HG02852 (cell line): ENCODE measurements at regions not wholly inside any gene's neighbourhood (a gene's known extent, or its start where the extent isn't known, plus 50 kb on each side); places are given as distances from the start of the nearest gene placed in this dataset.
"Not testable (repeated sequence)": the region's sequence is repeated elsewhere in the genome, so short reads cannot be mapped to it uniquely, and the experiment has no call there.

Experiments used
- ATAC-seq: cut with Tn5 transposase; IDR thresholded peaks from one replicate; pipeline ENCODE4 v1.9.1; 2021; ENCODE audit warnings: mild to moderate bottlenecking, moderate library complexity; ENCODE audit not compliant: unreplicated experiment

GRCh38 chr4:75422998-75423397 lies 91.2 kb downstream of the RCHY1 start:
- ATAC-seq, result no peak

GRCh38 chr4:75412746-75413145 lies 101.5 kb downstream of the RCHY1 start:
- no peak for ATAC-seq

- ATAC-seq, result no peak
These were observed 115.7 kb downstream of the RCHY1 start for GRCh38 chr4:75398501-75398900.

- ATAC-seq, result no peak
These were observed 122.6 kb downstream of the RCHY1 start for GRCh38 chr4:75391489-75392166.

- not testable (repeated sequence) for ATAC-seq
These were observed 127.8 kb downstream of the RCHY1 start for GRCh38 chr4:75386426-75386825.

GRCh38 chr4:75385106-75385505 lies 129.1 kb downstream of the RCHY1 start:
- no peak for ATAC-seq

- ATAC-seq, result no peak
These were observed 137.7 kb downstream of the RCHY1 start for GRCh38 chr4:75376543-75376942.

GRCh38 chr4:75371915-75372314 lies 142.3 kb downstream of the RCHY1 start:
- no peak for ATAC-seq

GRCh38 chr4:75370576-75370975 lies 143.6 kb downstream of the RCHY1 start:
- no peak for ATAC-seq

GRCh38 chr4:75345423-75345822 lies 168.8 kb downstream of the RCHY1 start:
- ATAC-seq, result no peak

GRCh38 chr4:75344915-75345314 lies 169.3 kb downstream of the RCHY1 start:
- ATAC-seq, result no peak

- ATAC-seq, result no peak
These were observed 170.9 kb downstream of the RCHY1 start for GRCh38 chr4:75343333-75343732.

- ATAC-seq, result no peak
These were observed 173.6 kb downstream of the RCHY1 start for GRCh38 chr4:75340561-75340960.

- no peak for ATAC-seq
These were observed 175.8 kb downstream of the RCHY1 start for GRCh38 chr4:75338352-75338880.

GRCh38 chr4:75327804-75328512 lies 186.2 kb downstream of the RCHY1 start:
- no peak for ATAC-seq

- ATAC-seq, result no peak
These were observed 188.8 kb downstream of the RCHY1 start for GRCh38 chr4:75325318-75325979.

GRCh38 chr4:75321484-75321883 lies 192.7 kb downstream of the RCHY1 start:
- ATAC-seq, result no peak

- not testable (repeated sequence) for ATAC-seq
These were observed 196.6 kb downstream of the RCHY1 start for GRCh38 chr4:75317641-75318040.

GRCh38 chr4:75308049-75308448 lies 206.2 kb downstream of the RCHY1 start:
- no peak for ATAC-seq

- ATAC-seq, result no peak
These were observed 207.7 kb downstream of the RCHY1 start for GRCh38 chr4:75306506-75306905.

GRCh38 chr4:75302648-75303047 lies 211.6 kb downstream of the RCHY1 start:
- ATAC-seq, result no peak
